B cell (primary cell): ENCODE measurements at regions not wholly inside any gene's neighbourhood (a gene's known extent, or its start where the extent isn't known, plus 50 kb on each side); places are given as distances from the start of the nearest gene placed in this dataset.

Source experiments
- ATAC-seq: fragments of 200-7000 bp; cut with Tn5 transposase; one replicate; pipeline ENCODE4 v1.10.0; 2021; ENCODE audit warnings: low read depth, mild to moderate bottlenecking, moderate number of reproducible peaks, moderate library complexity
- CTCF ChIA-PET: fragments of 350-600 bp; sonication (Branson Sonifier 250); formaldehyde crosslinking; loops from one replicate; lab custom pipeline; 2021; ENCODE audit warnings: antibody characterized with exemption, inconsistent platforms; lab: Charles Lee
- POLR2A ChIA-PET: fragments of 350-600 bp; sonication (Branson Sonifier 250); formaldehyde crosslinking; loops from one replicate; lab custom pipeline; 2021; ENCODE audit warnings: antibody characterized with exemption; lab: Charles Lee
- DNase-seq: peaks from one replicate; pipeline ENCODE4 v3.0.0; 2013
- H2AFZ ChIP-seq: 2 replicates; pipeline ENCODE4 v1.6.1; 2012; ENCODE audit warnings: mild to moderate bottlenecking, low read depth, low read length; ENCODE audit not compliant: insufficient read depth, poor library complexity, severe bottlenecking
- H3K27ac ChIP-seq, 2 donors: 1 replicate in 1 of 2; 2 replicates in 1 of 2; pipeline ENCODE4 v1.5.1; 2012 to 2013; ENCODE audit warnings: low read length in 2 of 2, mild to moderate bottlenecking in 2 of 2, moderate library complexity in 1 of 2
- H3K27me3 ChIP-seq, 4 experiments: fragments of 200-600 bp in 1 of 4; sonication (generic) in 1 of 4; replicated peaks in 1 of 4; 1 replicate in 2 of 4; 2 replicates in 2 of 4; pipeline versions ENCODE4 v1.6.1 to v1.7.0; 2013 to 2016; ENCODE audit warnings: low read length in 3 of 4, mild to moderate bottlenecking in 2 of 4, mixed read lengths in 1 of 4, moderate library complexity in 1 of 4; ENCODE audit not compliant: insufficient read depth in 4 of 4, control insufficient read depth in 3 of 4; ENCODE audit errors: control extremely low read depth in 1 of 4
- H3K36me3 ChIP-seq, 2 experiments: replicated peaks in 1 of 2; 1 replicate in 1 of 2; 2 replicates in 1 of 2; pipeline versions ENCODE4 v1.6.1 to v1.7.1; 2013; ENCODE audit warnings: low read length in 1 of 2; ENCODE audit not compliant: insufficient read depth in 2 of 2, control insufficient read depth in 1 of 2; ENCODE audit errors: control extremely low read depth in 1 of 2, extremely low read depth in 1 of 2
- H3K4me1 ChIP-seq, 2 donors: fragments of 200-600 bp in 1 of 2; sonication (generic) in 1 of 2; 1 replicate in 1 of 2; 2 replicates in 1 of 2; pipeline versions ENCODE4 v1.5.1 to v1.6.1; 2013 to 2017; ENCODE audit warnings: low read length in 2 of 2; ENCODE audit not compliant: control insufficient read depth in 2 of 2, insufficient read depth in 2 of 2
- H3K4me2 ChIP-seq: replicated peaks from 2 replicates; pipeline ENCODE3; 2012; ENCODE audit warnings: mild to moderate bottlenecking, low read depth, low read length; ENCODE audit not compliant: poor library complexity, severe bottlenecking
- H3K4me3 ChIP-seq, 5 experiments: fragments of 200-600 bp in 1 of 5; sonication (generic) in 1 of 5; 1 replicate in 3 of 5; 2 replicates in 2 of 5; pipeline versions ENCODE4 v1.5.1 to v1.7.0; 2011 to 2016; ENCODE audit warnings: low read length in 4 of 5, mild to moderate bottlenecking in 4 of 5, low read depth in 2 of 5, control low read depth in 1 of 5, moderate library complexity in 1 of 5; ENCODE audit not compliant: insufficient read depth in 1 of 5; ENCODE audit errors: control extremely low read depth in 1 of 5, extremely low read depth in 1 of 5
- H3K79me2 ChIP-seq: fragments of 200-600 bp; sonication (generic); one replicate; pipeline ENCODE4 v1.6.0; 2016; ENCODE audit warnings: low read length; ENCODE audit not compliant: control insufficient read depth, insufficient read depth
- H3K9ac ChIP-seq: fragments of 200-600 bp; sonication (generic); 2 replicates; pipeline ENCODE4 v1.6.1; 2017; ENCODE audit warnings: mild to moderate bottlenecking, low read length, moderate library complexity
- H3K9me3 ChIP-seq, 3 donors: one replicate each; pipeline versions ENCODE4 v1.6.1 to v1.7.1; 2013; ENCODE audit warnings: low read length in 2 of 3; ENCODE audit not compliant: control insufficient read depth in 2 of 3, insufficient read depth in 1 of 3; ENCODE audit errors: control extremely low read depth in 1 of 3
- H4K20me1 ChIP-seq: 2 replicates; pipeline ENCODE4 v1.6.0; 2012; ENCODE audit warnings: mild to moderate bottlenecking, low read length; ENCODE audit not compliant: insufficient read depth, control insufficient read depth, poor library complexity, severe bottlenecking
- H3K27ac Mint-ChIP-seq: one replicate; pipeline ENCODE4 v1.8.0; 2021; ENCODE audit warnings: mixed read lengths
- H3K27me3 Mint-ChIP-seq: one replicate; pipeline ENCODE4 v1.8.0; 2021; ENCODE audit warnings: mixed read lengths
- H3K4me1 Mint-ChIP-seq: one replicate; pipeline ENCODE4 v1.8.0; 2021; ENCODE audit warnings: mixed read lengths
- H3K4me3 Mint-ChIP-seq: one replicate; pipeline ENCODE4 v1.8.0; 2021; ENCODE audit warnings: mixed read lengths
- H3K9me3 Mint-ChIP-seq: one replicate; pipeline ENCODE4 v1.8.0; 2022; ENCODE audit warnings: mixed read lengths; ENCODE audit not compliant: insufficient read depth
- CTCF ChIP-seq: fragments of 200-600 bp; IDR thresholded peaks from one replicate; pipeline ENCODE4 v1.8.0; 2022; ENCODE audit warnings: antibody characterized with exemption, mild to moderate bottlenecking
- EZH2 ChIP-seq: IDR thresholded peaks from 2 replicates; pipeline ENCODE4 v1.6.1; 2012; ENCODE audit warnings: borderline replicate concordance, low read depth, mild to moderate bottlenecking, moderate library complexity, low read length; ENCODE audit not compliant: insufficient read depth, poor library complexity, severe bottlenecking
- WGBS: methylation state at CpG from one replicate; pipeline ENCODE4 v1.1.5; 2013; ENCODE audit warnings: missing lambda C conversion rate; ENCODE audit not compliant: insufficient coverage; 5-methylcytosine and 5-hydroxymethylcytosine counted together
- intact Hi-C: fragments of 100-400 bp; cut with micrococcal nuclease; formaldehyde crosslinking; loops from one replicate; pipeline ENCODE4 v1.10.0; 2022

- ATAC-seq (no peak), DNase-seq (no peak)
- Mint-ChIP-seq H3K27ac (no peak overlapping the region), H3K9me3 (no peaks in the 10 kb centered on the region), H3K4me3 (no peak overlapping the region), H3K27me3 (peaks cover 3% of the 10 kb centered on the region), H3K4me1 (no peaks in the 10 kb centered on the region)
- no peaks in the 10 kb centered on the region for H3K79me2 ChIP-seq
- H3K36me3 ChIP-seq: no peaks in the 10 kb centered on the region
- H3K4me2 ChIP-seq: no peak overlapping the region
- 94% methylated on average over 2 of the region's 2 CpGs for WGBS
- ChIA-PET CTCF (interaction anchor here (1.5 kb wide), 1 partner anchor 431 kb away, joined by 5 read pairs; no protein-coding TSS in a partner anchor), POLR2A (no interaction called here)
- H3K4me3 ChIP-seq: no peak overlapping the region
- no peak for TF ChIP-seq EZH2
- TF ChIP-seq CTCF: no peak
- no peak overlapping the region for H2AFZ ChIP-seq
- intact Hi-C loops: no loop called here
- H4K20me1 ChIP-seq: no peaks in the 10 kb centered on the region
- H3K9me3 ChIP-seq: no peaks in the 10 kb centered on the region
- H3K27ac ChIP-seq: no peak overlapping the region
- no peak overlapping the region for H3K9ac ChIP-seq
- H3K4me1 ChIP-seq: no peaks in the 10 kb centered on the region
- peaks cover 0 to 3% (median 0%) of the 10 kb centered on the region in 4 experiments for H3K27me3 ChIP-seq
Measured at GRCh38 chr6:113427617-113428016, 429.5 kb upstream of the MARCKS start.

- Histone ChIP-seq H3K4me2 (no peak overlapping the region), H3K79me2 (no peaks in the 10 kb centered on the region), H3K4me3 (no peak overlapping the region), H3K27me3 (peaks cover 0 to 3% (median 0%) of the 10 kb centered on the region in 4 experiments), H3K4me1 (no peaks in the 10 kb centered on the region), H3K36me3 (no peaks in the 10 kb centered on the region), H3K27ac (no peak overlapping the region), H3K9ac (no peak overlapping the region), H3K9me3 (no peaks in the 10 kb centered on the region), H4K20me1 (no peaks in the 10 kb centered on the region), H2AFZ (no peak overlapping the region)
- POLR2A ChIA-PET: no interaction called here
- DNase-seq: no peak
- WGBS: 72% methylated on average over 3 of the region's 4 CpGs
- Mint-ChIP-seq H3K9me3 (no peaks in the 10 kb centered on the region), H3K27me3 (peaks cover 11% of the 10 kb centered on the region), H3K4me3 (no peak overlapping the region), H3K4me1 (no peaks in the 10 kb centered on the region), H3K27ac (no peak overlapping the region)
- TF ChIP-seq CTCF (no peak), EZH2 (no peak)
- CTCF ChIA-PET: interaction anchor here (1.5 kb wide), 1 partner anchor 430 kb away, joined by 5 read pairs; no protein-coding TSS in a partner anchor
- ATAC-seq: no peak
- intact Hi-C loops: no loop called here
Measured at GRCh38 chr6:113428702-113429101, 428.4 kb upstream of the MARCKS start.
